K562 (cell line): ENCODE measurements at regions not wholly inside any gene's neighbourhood (a gene's known extent, or its start where the extent isn't known, plus 50 kb on each side); places are given as distances from the start of the nearest gene placed in this dataset.

Source experiments
- ATAC-seq: fragments of 200-7000 bp; cut with Tn5 transposase; 3 replicates; pipeline ENCODE4 v1.9.1; 2020; ENCODE audit warnings: moderate library complexity
- BruUV-seq: library from RNA; stranded (reverse); fragments of 400-500 nt; replicated peaks from 2 replicates; lab custom pipeline; 2021; lab: Mats Ljungman, UMichigan
- CTCF ChIA-PET: fragments of 300-600 bp; formaldehyde crosslinking; extraction: SDS; loops from one replicate; lab custom pipeline; 2021; ENCODE audit warnings: low intra/inter-chr PET ratio; lab: Yijun Ruan, JAX
- POLR2A ChIA-PET: fragments of 300-600, 350-650 bp; sonication (Branson Sonifier 250); formaldehyde crosslinking; extraction: SDS; loops from one replicate; lab custom pipeline; 2021; ENCODE audit warnings: antibody characterized with exemption, inconsistent platforms; lab: Yijun Ruan, JAX
- DNase-seq, 4 experiments: peaks; one replicate each; pipeline versions ENCODE4 v3.0.0 to v3.0.0-alpha.2; 2011 to 2018; ENCODE audit warnings: low spot score in 3 of 4, mixed read lengths in 3 of 4; ENCODE audit errors: extremely low read depth in 1 of 4
- FAIRE-seq: peaks from 2 replicates; lab custom pipeline; 2011; peaks lifted over from hg19 to GRCh38; lab: Jason Lieb, UNC
- H2AFZ ChIP-seq: 2 replicates; pipeline ENCODE4 v1.6.0; 2011; ENCODE audit warnings: low read depth, low read length, control low read depth, inconsistent platforms
- H3K27ac ChIP-seq: fragments of 200-600 bp; 3 replicates; pipeline ENCODE4 v1.8.0; 2011; ENCODE audit warnings: low read depth, mild to moderate bottlenecking, control low read depth, inconsistent platforms, low read length, moderate library complexity, mixed read lengths; ENCODE audit errors: extremely low read depth
- H3K27me3 ChIP-seq, 2 experiments: fragments of 300-600 bp in 1 of 2; 2 replicates in 1 of 2; 3 replicates in 1 of 2; pipeline versions ENCODE4 v1.6.0 to v1.8.0; 2011; ENCODE audit warnings: inconsistent platforms in 2 of 2, low read length in 2 of 2, mild to moderate bottlenecking in 1 of 2, mixed read lengths in 1 of 2, moderate library complexity in 1 of 2; ENCODE audit not compliant: control insufficient read depth in 2 of 2, insufficient read depth in 2 of 2
- H3K36me3 ChIP-seq: fragments of 300-600 bp; 3 replicates; pipeline ENCODE4 v1.8.0; 2011; ENCODE audit warnings: mild to moderate bottlenecking, low read length, inconsistent platforms; ENCODE audit not compliant: control insufficient read depth, insufficient read depth
- H3K4me1 ChIP-seq, 2 experiments: fragments of 200-600 bp in 1 of 2; replicated peaks in 1 of 2; 2 replicates in 1 of 2; 3 replicates in 1 of 2; pipeline versions ENCODE4 v1.5.1 to v1.8.0; 2011; ENCODE audit warnings: inconsistent platforms in 2 of 2, low read length in 2 of 2, mild to moderate bottlenecking in 1 of 2, mixed read lengths in 1 of 2, moderate library complexity in 1 of 2; ENCODE audit not compliant: control insufficient read depth in 2 of 2, insufficient read depth in 2 of 2
- H3K4me2 ChIP-seq: 2 replicates; pipeline ENCODE4 v1.6.1; 2011; ENCODE audit warnings: low read length, control low read depth, inconsistent platforms, mixed read lengths; ENCODE audit not compliant: insufficient read depth
- H3K4me3 ChIP-seq: fragments of 200-600 bp; sonication (generic), shearing (Covaris generic); 2 replicates; pipeline ENCODE4 v1.5.1; 2016; ENCODE audit warnings: control low read depth, inconsistent platforms
- H3K79me2 ChIP-seq: fragments of 200-600 bp; 3 replicates; pipeline ENCODE4 v1.8.0; 2011; ENCODE audit warnings: low read length, inconsistent platforms; ENCODE audit not compliant: control insufficient read depth, insufficient read depth
- H3K9ac ChIP-seq, 2 experiments: 2 replicates each; pipeline versions ENCODE4 v1.6.0 to v1.6.1; 2011; ENCODE audit warnings: low read depth in 2 of 2, low read length in 2 of 2, control low read depth in 1 of 2, inconsistent platforms in 1 of 2, mild to moderate bottlenecking in 1 of 2, mixed read lengths in 1 of 2; ENCODE audit not compliant: insufficient read depth in 1 of 2
- H3K9me1 ChIP-seq: one replicate; pipeline ENCODE4 v1.6.0; 2011; ENCODE audit warnings: inconsistent platforms, mild to moderate bottlenecking, low read length, moderate library complexity; ENCODE audit not compliant: control insufficient read depth, insufficient read depth
- H3K9me3 ChIP-seq: replicated peaks from 2 replicates; pipeline ENCODE4 v1.5.1; 2011; ENCODE audit warnings: low read depth, low read length, inconsistent platforms; ENCODE audit not compliant: control insufficient read depth, insufficient read depth
- H4K20me1 ChIP-seq: replicated peaks from 2 replicates; pipeline ENCODE4 v1.6.1; 2011; ENCODE audit warnings: low read length, inconsistent platforms, mixed read lengths; ENCODE audit not compliant: control insufficient read depth, insufficient read depth
- E2F1 ChIP-seq: sonication (generic); formaldehyde crosslinking; IDR thresholded peaks from 2 replicates; pipeline ENCODE4 v1.8.1; 2023; ENCODE audit warnings: mild to moderate bottlenecking, missing genetic modification reagents, moderate library complexity
- FOSL1 ChIP-seq: fragments of 200-800 bp; sonication (Bioruptor generic); conservative IDR thresholded peaks from 2 replicates; pipeline ENCODE4 v1.6.1; 2016; ENCODE audit warnings: missing genetic modification characterization, missing compliant biosample characterization
- FOXO4 ChIP-seq: fragments of 450-650 bp; formaldehyde crosslinking; IDR thresholded peaks from 2 replicates; pipeline ENCODE4 v1.4.0; 2020; ENCODE audit warnings: mild to moderate bottlenecking, moderate library complexity
- HINFP ChIP-seq: fragments of 450-650 bp; conservative IDR thresholded peaks from 2 replicates; pipeline ENCODE4 v1.6.1; 2016; ENCODE audit warnings: missing genetic modification characterization, low read depth, mild to moderate bottlenecking, control low read depth, missing compliant biosample characterization
- KAT7 ChIP-seq: sonication (generic); formaldehyde crosslinking; IDR thresholded peaks from 2 replicates; pipeline ENCODE4 v1.8.0; 2022; ENCODE audit warnings: missing genetic modification reagents, mild to moderate bottlenecking, borderline replicate concordance
- MAFF ChIP-seq: IDR thresholded peaks from 2 replicates; pipeline ENCODE4 v1.6.1; 2012; ENCODE audit warnings: low read length, improper control_type of control experiment
- MAFG ChIP-seq: fragments of 450-650 bp; conservative IDR thresholded peaks from 2 replicates; pipeline ENCODE4 v1.6.1; 2016; ENCODE audit warnings: missing genetic modification characterization, missing compliant biosample characterization
- MLLT1 ChIP-seq, 2 experiments: fragments of 450-650 bp; IDR thresholded peaks; 2 replicates each; pipeline ENCODE4 v1.6.1; 2016
- NFE2 ChIP-seq: IDR thresholded peaks from 2 replicates; pipeline ENCODE4 v1.6.1; 2014; ENCODE audit warnings: antibody characterized with exemption, low read depth
- RBM14 ChIP-seq: fragments of 200-400 bp; formaldehyde crosslinking; IDR thresholded peaks from 2 replicates; pipeline ENCODE4 v1.6.1; 2018; ENCODE audit warnings: low read depth, mild to moderate bottlenecking, low read length, moderate library complexity, borderline replicate concordance; ENCODE audit not compliant: insufficient read depth
- RFX1 ChIP-seq: fragments of 450-650 bp; IDR thresholded peaks from 2 replicates; pipeline ENCODE4 v1.6.1; 2016; ENCODE audit warnings: mild to moderate bottlenecking, moderate library complexity
- SMAD2 ChIP-seq: fragments of 150-350 bp; IDR thresholded peaks from 2 replicates; pipeline ENCODE4 v1.6.1; 2014; ENCODE audit warnings: low read depth, mild to moderate bottlenecking, low read length
- THRAP3 ChIP-seq: fragments of 450-650 bp; IDR thresholded peaks from 2 replicates; pipeline ENCODE4 v1.6.1; 2016; ENCODE audit warnings: mild to moderate bottlenecking, inconsistent platforms, borderline replicate concordance
- USF1 ChIP-seq: sonication (generic); formaldehyde crosslinking; IDR thresholded peaks from 2 replicates; pipeline ENCODE4 v1.9.0; 2022; ENCODE audit warnings: mild to moderate bottlenecking, missing genetic modification reagents
- ZBTB7A ChIP-seq: IDR thresholded peaks from 2 replicates; pipeline ENCODE4 v1.6.1; 2011; ENCODE audit warnings: low read depth, mild to moderate bottlenecking, low read length, moderate library complexity, borderline replicate concordance; ENCODE audit not compliant: control insufficient read depth
- ZNF316 ChIP-seq: fragments of 450-650 bp; IDR thresholded peaks from 2 replicates; pipeline ENCODE4 v1.6.1; 2016
- ZNF354B ChIP-seq: fragments of 250-450 bp; sonication (Bioruptor Pico); IDR thresholded peaks from 2 replicates; pipeline ENCODE4 v1.4.0; 2020
- ZNF584 ChIP-seq: fragments of 200-800 bp; sonication (Bioruptor generic); IDR thresholded peaks from 2 replicates; pipeline ENCODE4 v1.6.1; 2016; ENCODE audit warnings: low read depth, mild to moderate bottlenecking, missing genetic modification characterization, missing compliant biosample characterization
- WGBS: fragments of 100-300 bp; shearing (Covaris generic); methylation state at CpG from one replicate; pipeline ENCODE4 v1.1.6; 2016; ENCODE audit warnings: low coverage, mixed read lengths; ENCODE audit not compliant: insufficient coverage; ENCODE audit errors: missing lambda C conversion rate; 5-methylcytosine and 5-hydroxymethylcytosine counted together
- in situ Hi-C: fragments of 300-500 bp; cut with MboI; formaldehyde crosslinking; loops from 4 replicates; pipeline ENCODE4 v1.15.0; 2018; ENCODE audit warnings: inconsistent platforms, mixed read lengths
- intact Hi-C: fragments of 100-400 bp; cut with micrococcal nuclease; formaldehyde crosslinking; loops from 2 replicates; pipeline ENCODE4 v1.14.2; 2022

- Histone ChIP-seq H3K9me1 (no peaks in the 10 kb centered on the region), H3K4me3 (no peak overlapping the region), H3K27me3 (no peaks in the 10 kb centered on the region), H3K9me3 (no peaks in the 10 kb centered on the region), H3K36me3 (no peaks in the 10 kb centered on the region), H3K79me2 (no peaks in the 10 kb centered on the region), H4K20me1 (no peaks in the 10 kb centered on the region), H3K27ac (no peak overlapping the region), H3K9ac (no peak overlapping the region), H3K4me2 (no peak overlapping the region), H2AFZ (no peak overlapping the region), H3K4me1 (no peaks in the 10 kb centered on the region)
- FAIRE-seq (no peak), DNase-seq (no peak), ATAC-seq (no peak)
- no TSS peak for BruUV-seq
- ChIA-PET POLR2A (no interaction called here), CTCF (no interaction called here)
- TF ChIP-seq ZNF584 (CRISPR knock-in tag) (no peak), ZBTB7A (no peak), SMAD2 (no peak), E2F1 (CRISPR knock-in tag) (no peak), USF1 (CRISPR knock-in tag) (no peak), NFE2 (no peak), MLLT1 (IDR thresholded peaks at IDR 0.05) (no peak), MAFF (no peak), RFX1 (no peak), ZNF316 (no peak), THRAP3 (no peak), HINFP (tag) (no peak), KAT7 (no peak), FOXO4 (CRISPR knock-in tag) (no peak), MAFG (tag) (no peak), ZNF354B (CRISPR knock-in tag) (no peak), FOSL1 (no peak), RBM14 (no peak)
- intact Hi-C loops (no loop called here), in situ Hi-C loops (no loop called here)
- 0% methylated on average over 1 of the region's 2 CpGs for WGBS
Observed at GRCh38 chrX:67384403-67384802, 159.4 kb upstream of the AR start.
